Right atrium auricular region (tissue), 2 donors: ENCODE measurements at regions not wholly inside any gene's neighbourhood (a gene's known extent, or its start where the extent isn't known, plus 50 kb on each side); places are given as distances from the start of the nearest gene placed in this dataset.

ENCODE experiments used
- DNase-seq: peaks from one replicate; pipeline ENCODE4 v3.0.0-alpha.2; 2019; ENCODE audit warnings: low spot score
- H3K27ac ChIP-seq, 2 donors: fragments of 200-600 bp; sonication (generic); 1 replicate in 1 of 2; 2 replicates in 1 of 2; pipeline ENCODE4 v1.5.1; 2016 to 2019
- H3K27me3 ChIP-seq, 2 donors: fragments of 200-600 bp; sonication (generic); one replicate each; pipeline versions ENCODE4 v1.5.1 to v1.6.0; 2017 to 2019
- H3K36me3 ChIP-seq: fragments of 200-600 bp; sonication (generic); one replicate; pipeline ENCODE4 v1.5.1; 2016
- H3K4me1 ChIP-seq, 2 donors: fragments of 200-600 bp; sonication (generic); one replicate each; pipeline versions ENCODE4 v1.5.1 to v1.6.0; 2017 to 2019
- H3K4me3 ChIP-seq, 2 donors: fragments of 200-600 bp; sonication (generic); 1 replicate in 1 of 2; 2 replicates in 1 of 2; pipeline ENCODE4 v1.5.1; 2017 to 2019; ENCODE audit warnings: mild to moderate bottlenecking in 1 of 2, moderate library complexity in 1 of 2
- H3K9me3 ChIP-seq, 2 donors: fragments of 200-600 bp; sonication (generic); one replicate each; pipeline ENCODE4 v1.5.1; 2019
- CTCF ChIP-seq, 2 donors: fragments of 200-600 bp; sonication (generic); IDR thresholded peaks; one replicate each; pipeline ENCODE4 v1.5.1; 2019; ENCODE audit warnings: antibody characterized with exemption in 2 of 2

- Histone ChIP-seq H3K4me1 (no peaks in the 10 kb centered on the region), H3K27ac (no peak overlapping the region), H3K4me3 (no peak overlapping the region), H3K36me3 (no peaks in the 10 kb centered on the region), H3K9me3 (peaks cover 0 to 7% of the 10 kb centered on the region in 2 donors), H3K27me3 (no peaks in the 10 kb centered on the region)
- no peak for TF ChIP-seq CTCF (IDR thresholded peaks at IDR 0.05)
- DNase-seq, result no peak
Measured at GRCh38 chr20:60652615-60653014, 599.4 kb upstream of the CDH4 start.

GRCh38 chr20:60653111-60653845 lies 598.8 kb upstream of the CDH4 start:
- no peak overlapping the region for H3K4me3 ChIP-seq

GRCh38 chr20:60658681-60659080 lies 593.4 kb upstream of the CDH4 start:
- Histone ChIP-seq H3K4me1 (no peaks in the 10 kb centered on the region), H3K9me3 (peaks cover 0 to 7% of the 10 kb centered on the region in 2 donors), H3K4me3 (no peak overlapping the region), H3K27ac (no peak overlapping the region), H3K36me3 (no peaks in the 10 kb centered on the region), H3K27me3 (no peaks in the 10 kb centered on the region)
- TF ChIP-seq CTCF (IDR thresholded peaks at IDR 0.05), result no peak
- no peak for DNase-seq

More at GRCh38 chr20:60653111-60653845, 598.8 kb upstream of the CDH4 start:
- DNase-seq, result no peak
- no peaks in the 10 kb centered on the region for H3K4me1 ChIP-seq
- peaks cover 0 to 7% of the 10 kb centered on the region in 2 donors for H3K9me3 ChIP-seq
- H3K27ac ChIP-seq, result no peak overlapping the region
- no peaks in the 10 kb centered on the region for H3K27me3 ChIP-seq
- TF ChIP-seq CTCF (IDR thresholded peaks at IDR 0.05), result no peak
- no peaks in the 10 kb centered on the region for H3K36me3 ChIP-seq

- H3K36me3 ChIP-seq, result no peaks in the 10 kb centered on the region
- no peaks in the 10 kb centered on the region for H3K27me3 ChIP-seq
- H3K27ac ChIP-seq, result no peak overlapping the region
- H3K4me1 ChIP-seq, result no peaks in the 10 kb centered on the region
- peaks cover 0 to 7% of the 10 kb centered on the region in 2 donors for H3K9me3 ChIP-seq
- H3K4me3 ChIP-seq, result no peak overlapping the region
- no peak for DNase-seq
- TF ChIP-seq CTCF (IDR thresholded peaks at IDR 0.05), result no peak
Measured at GRCh38 chr20:60659240-60659639, 592.8 kb upstream of the CDH4 start.

GRCh38 chr20:60662307-60662706 lies 589.8 kb upstream of the CDH4 start:
- Histone ChIP-seq H3K4me3 (no peak overlapping the region), H3K36me3 (no peaks in the 10 kb centered on the region), H3K4me1 (no peaks in the 10 kb centered on the region), H3K27ac (no peak overlapping the region), H3K9me3 (no peaks in the 10 kb centered on the region), H3K27me3 (no peaks in the 10 kb centered on the region)
- no peak for TF ChIP-seq CTCF (IDR thresholded peaks at IDR 0.05)
- no peak for DNase-seq

GRCh38 chr20:60664106-60664505 lies 588.0 kb upstream of the CDH4 start:
- H3K27ac ChIP-seq, result no peak overlapping the region
- DNase-seq, result no peak
- TF ChIP-seq CTCF (IDR thresholded peaks at IDR 0.05), result no peak
- no peak overlapping the region for H3K4me3 ChIP-seq
- H3K27me3 ChIP-seq, result no peaks in the 10 kb centered on the region
- H3K9me3 ChIP-seq, result no peaks in the 10 kb centered on the region
- H3K4me1 ChIP-seq, result no peaks in the 10 kb centered on the region
- no peaks in the 10 kb centered on the region for H3K36me3 ChIP-seq
